H1 (cell line): ENCODE measurements at regions not wholly inside any gene's neighbourhood (a gene's known extent, or its start where the extent isn't known, plus 50 kb on each side); places are given as distances from the start of the nearest gene placed in this dataset.

Experiments used
- CTCF ChIA-PET: fragments of 300-600 bp; sonication (Branson Sonifier 250); formaldehyde crosslinking; loops from one replicate; lab custom pipeline; 2021; ENCODE audit not compliant: partially characterized antibody; lab: Charles Lee
- POLR2A ChIA-PET: fragments of 300-600 bp; sonication (Branson Sonifier 250); formaldehyde crosslinking; loops from one replicate; lab custom pipeline; 2021; ENCODE audit warnings: inconsistent platforms; ENCODE audit not compliant: partially characterized antibody; lab: Charles Lee
- DNase-seq, 2 experiments: peaks; one replicate each; pipeline versions ENCODE4 v3.0.0 to v3.0.0-alpha.2; 2010 to 2022; ENCODE audit warnings: low spot score in 2 of 2, low read depth in 1 of 2, mixed read lengths in 1 of 2
- FAIRE-seq: peaks from 2 replicates; lab custom pipeline; 2011; peaks lifted over from hg19 to GRCh38; lab: Jason Lieb, UNC
- H2AFZ ChIP-seq: 2 replicates; pipeline ENCODE4 v1.8.1; 2012; ENCODE audit warnings: low read length, inconsistent platforms
- H2AK5ac ChIP-seq: 2 replicates; pipeline ENCODE4 v1.6.1; 2013; ENCODE audit warnings: low read depth, low read length
- H2BK120ac ChIP-seq: replicated peaks from 2 replicates; pipeline ENCODE3; 2013; ENCODE audit warnings: low read depth, low read length, inconsistent platforms
- H2BK12ac ChIP-seq: 2 replicates; pipeline ENCODE4 v1.6.1; 2013; ENCODE audit warnings: low read depth, low read length
- H2BK15ac ChIP-seq: 2 replicates; pipeline ENCODE4 v1.6.1; 2013; ENCODE audit warnings: low read length
- H2BK20ac ChIP-seq: 2 replicates; pipeline ENCODE4 v1.6.1; 2013; ENCODE audit warnings: low read length
- H2BK5ac ChIP-seq: 2 replicates; pipeline ENCODE4 v1.6.1; 2013; ENCODE audit warnings: low read depth, low read length
- H3K14ac ChIP-seq: 2 replicates; pipeline ENCODE4 v1.6.1; 2013; ENCODE audit warnings: inconsistent platforms; ENCODE audit not compliant: insufficient read length
- H3K18ac ChIP-seq: 2 replicates; pipeline ENCODE4 v1.6.1; 2013; ENCODE audit warnings: low read length; ENCODE audit errors: extremely low read depth
- H3K23ac ChIP-seq: 2 replicates; pipeline ENCODE4 v1.6.1; 2013; ENCODE audit warnings: inconsistent platforms; ENCODE audit not compliant: insufficient read length
- H3K23me2 ChIP-seq: 2 replicates; pipeline ENCODE4 v1.6.1; 2013; ENCODE audit warnings: low read depth, low read length
- H3K27ac ChIP-seq: 2 replicates; pipeline ENCODE4 v1.6.1; 2011; ENCODE audit warnings: low read depth, low read length, inconsistent platforms
- H3K27me3 ChIP-seq, 4 experiments: replicated peaks in 1 of 4; 1 replicate in 1 of 4; 2 replicates in 3 of 4; pipeline versions ENCODE4 v1.6.1 to v1.8.1; 2011 to 2013; ENCODE audit warnings: low read length in 3 of 4, mild to moderate bottlenecking in 3 of 4, inconsistent platforms in 2 of 4, mixed read lengths in 2 of 4, moderate library complexity in 1 of 4; ENCODE audit not compliant: control insufficient read depth in 3 of 4, insufficient read depth in 3 of 4; ENCODE audit errors: extremely low read depth in 1 of 4
- H3K36me3 ChIP-seq, 4 experiments: 2 replicates each; pipeline versions ENCODE4 v1.6.1 to v1.8.1; 2011 to 2013; ENCODE audit warnings: mild to moderate bottlenecking in 4 of 4, low read length in 3 of 4, moderate library complexity in 2 of 4, control low read depth in 1 of 4, inconsistent platforms in 1 of 4; ENCODE audit not compliant: insufficient read depth in 4 of 4, control insufficient read depth in 2 of 4
- H3K4ac ChIP-seq: replicated peaks from 2 replicates; pipeline ENCODE3; 2013; ENCODE audit warnings: low read length, low read depth, mixed read lengths, inconsistent platforms; ENCODE audit not compliant: insufficient read length
- H3K4me1 ChIP-seq, 4 experiments: replicated peaks in 1 of 4; 1 replicate in 1 of 4; 2 replicates in 3 of 4; pipeline versions ENCODE4 v1.6.1 to v1.8.1; 2011 to 2013; ENCODE audit warnings: low read length in 3 of 4, inconsistent platforms in 2 of 4, mixed read lengths in 1 of 4; ENCODE audit not compliant: insufficient read depth in 4 of 4, control insufficient read depth in 3 of 4
- H3K4me2 ChIP-seq, 2 experiments: 2 replicates each; pipeline versions ENCODE4 v1.6.1 to v1.8.1; 2011 to 2013; ENCODE audit warnings: low read depth in 2 of 2, low read length in 2 of 2, control low read depth in 1 of 2, inconsistent platforms in 1 of 2, mild to moderate bottlenecking in 1 of 2; ENCODE audit not compliant: insufficient read depth in 1 of 2
- H3K4me3 ChIP-seq, 4 experiments: fragments of 200-600, 300-600 bp in 1 of 4; sonication (generic), shearing (Covaris generic), sonication (Bioruptor Twin) in 1 of 4; 2 replicates each; pipeline versions ENCODE4 v1.5.1 to v1.8.1; 2011 to 2016; ENCODE audit warnings: low read length in 4 of 4, low read depth in 3 of 4, control low read depth in 2 of 4, inconsistent platforms in 2 of 4, mild to moderate bottlenecking in 2 of 4, mixed read lengths in 1 of 4, moderate library complexity in 1 of 4; ENCODE audit not compliant: insufficient read depth in 2 of 4; ENCODE audit errors: extremely low read depth in 1 of 4
- H3K56ac ChIP-seq: replicated peaks from 2 replicates; pipeline ENCODE3; 2013; ENCODE audit warnings: low read depth, mild to moderate bottlenecking, mixed read lengths, low read length, inconsistent platforms; ENCODE audit not compliant: insufficient read length
- H3K79me1 ChIP-seq: 2 replicates; pipeline ENCODE4 v1.6.1; 2013; ENCODE audit warnings: low read depth, low read length, control low read depth
- H3K79me2 ChIP-seq, 2 experiments: 2 replicates each; pipeline versions ENCODE4 v1.6.1 to v1.8.1; 2012 to 2013; ENCODE audit warnings: low read length in 2 of 2, mild to moderate bottlenecking in 2 of 2, inconsistent platforms in 1 of 2; ENCODE audit not compliant: insufficient read depth in 2 of 2, control insufficient read depth in 1 of 2
- H3K9ac ChIP-seq, 4 experiments: replicated peaks in 1 of 4; 1 replicate in 1 of 4; 2 replicates in 3 of 4; pipeline versions ENCODE4 v1.6.1 to v1.8.1; 2011 to 2013; ENCODE audit warnings: low read depth in 3 of 4, low read length in 3 of 4, control low read depth in 2 of 4, mild to moderate bottlenecking in 2 of 4, moderate library complexity in 2 of 4, inconsistent platforms in 1 of 4; ENCODE audit errors: extremely low read depth in 1 of 4
- H3K9me3 ChIP-seq, 2 experiments: 2 replicates each; pipeline versions ENCODE4 v1.6.1 to v1.8.1; 2012 to 2013; ENCODE audit warnings: mild to moderate bottlenecking in 2 of 2, moderate library complexity in 2 of 2, control low read depth in 1 of 2, inconsistent platforms in 1 of 2, low read depth in 1 of 2, low read length in 1 of 2, mixed read lengths in 1 of 2; ENCODE audit not compliant: insufficient read depth in 2 of 2
- H4K20me1 ChIP-seq, 2 experiments: replicated peaks in 1 of 2; 2 replicates each; pipeline versions ENCODE3 to v1.8.1; 2011 to 2013; ENCODE audit warnings: inconsistent platforms in 2 of 2, low read length in 2 of 2, mild to moderate bottlenecking in 1 of 2; ENCODE audit not compliant: insufficient read depth in 2 of 2, control insufficient read depth in 1 of 2
- H4K5ac ChIP-seq: 2 replicates; pipeline ENCODE4 v1.6.1; 2013; ENCODE audit warnings: low read length, low read depth, mixed read lengths, inconsistent platforms; ENCODE audit not compliant: insufficient read length
- H4K8ac ChIP-seq: 2 replicates; pipeline ENCODE4 v1.8.0; 2013; ENCODE audit warnings: mild to moderate bottlenecking, moderate library complexity, low read length, inconsistent platforms; ENCODE audit not compliant: insufficient read depth; ENCODE audit errors: extremely low read depth
- H4K91ac ChIP-seq: replicated peaks from 2 replicates; pipeline ENCODE3; 2013; ENCODE audit warnings: low read length, mixed read lengths, inconsistent platforms; ENCODE audit not compliant: insufficient read length
- CTBP2 ChIP-seq: IDR thresholded peaks from 2 replicates; pipeline ENCODE4 v1.7.0; 2011; ENCODE audit warnings: borderline replicate concordance, mild to moderate bottlenecking, moderate library complexity, mixed read lengths, low read length; ENCODE audit not compliant: insufficient read depth, insufficient read length
- SP2 ChIP-seq: IDR thresholded peaks from 2 replicates; pipeline ENCODE4 v1.6.1; 2012; ENCODE audit warnings: mild to moderate bottlenecking, low read length, inconsistent platforms
- WGBS, 2 experiments: shearing (Covaris generic) in 1 of 2; methylation state at CpG; one replicate each; pipeline versions ENCODE4 v1.1.6 to v1.1.7; 2013 to 2015; ENCODE audit warnings: low lambda C conversion rate in 2 of 2, mixed read lengths in 2 of 2, inconsistent platforms in 1 of 2, low coverage in 1 of 2, missing lambda C conversion rate in 1 of 2; ENCODE audit not compliant: insufficient replicate concordance in 2 of 2, insufficient coverage in 1 of 2, insufficient read length in 1 of 2; ENCODE audit errors: extremely low coverage in 1 of 2, missing lambda C conversion rate in 1 of 2; 5-methylcytosine and 5-hydroxymethylcytosine counted together

GRCh38 chr9:111154081-111154562 lies 115.9 kb upstream of the LPAR1 start:
- no peak overlapping the region for H4K91ac ChIP-seq
- ChIA-PET CTCF (interaction anchor here (0.6 to 0.9 kb wide), 3 partner anchors 9 to 118 kb away, joined by 3 to 4 read pairs (median 3); no protein-coding TSS in a partner anchor), POLR2A (no interaction called here)
- H3K14ac ChIP-seq = no peak overlapping the region
- no peak overlapping the region for H3K23ac ChIP-seq
- no peaks in the 10 kb centered on the region for H3K4me1 ChIP-seq
- H3K18ac ChIP-seq = no peak overlapping the region
- H3K23me2 ChIP-seq = no peaks in the 10 kb centered on the region
- FAIRE-seq = no peak
- no peak overlapping the region for H2AK5ac ChIP-seq
- H2AFZ ChIP-seq = peak overlapping the region; percentile 34; the same call in 1 of the 2 replicates
- H3K9ac ChIP-seq = no peak overlapping the region
- H3K79me2 ChIP-seq = no peaks in the 10 kb centered on the region
- 100% methylated on average over 1 of the region's 1 CpG; no CpG with 5 or more reads in 1 of the 2 experiments for WGBS, 2 experiments
- no peak overlapping the region for H3K27ac ChIP-seq
- no peak overlapping the region for H2BK120ac ChIP-seq
- no peak for DNase-seq
- no peaks in the 10 kb centered on the region for H3K27me3 ChIP-seq
- H4K5ac ChIP-seq = no peak overlapping the region
- H2BK12ac ChIP-seq = no peak overlapping the region
- no peak overlapping the region; the same call in 1 of the 2 replicates for H2BK5ac ChIP-seq
- H4K8ac ChIP-seq = no peak overlapping the region
- H4K20me1 ChIP-seq = no peaks in the 10 kb centered on the region
- H3K36me3 ChIP-seq = no peaks in the 10 kb centered on the region
- no peak overlapping the region for H3K4me3 ChIP-seq
- no peak overlapping the region for H3K4ac ChIP-seq
- H3K56ac ChIP-seq = no peak overlapping the region
- no peak overlapping the region for H2BK20ac ChIP-seq
- no peaks in the 10 kb centered on the region for H3K79me1 ChIP-seq
- H3K4me2 ChIP-seq = no peak overlapping the region
- no peak overlapping the region for H2BK15ac ChIP-seq
- H3K9me3 ChIP-seq = no peaks in the 10 kb centered on the region
- TF ChIP-seq CTBP2 (no peak), SP2 (no peak)
